GM23338 (cell line): ENCODE measurements at regions not wholly inside any gene's neighbourhood (a gene's known extent, or its start where the extent isn't known, plus 50 kb on each side); places are given as distances from the start of the nearest gene placed in this dataset.

Experiments used
- ATAC-seq: fragments of 200-7000 bp; cut with Tn5 transposase; 3 replicates; pipeline ENCODE4 v1.9.1; 2020
- DNase-seq: peaks from one replicate; pipeline ENCODE4 v3.0.0-alpha.2; 2015; ENCODE audit warnings: low spot score
- H2AFZ ChIP-seq: fragments of 200-600 bp; sonication (generic); 2 replicates; pipeline ENCODE4 v1.8.0; 2016; ENCODE audit warnings: antibody characterized with exemption, mild to moderate bottlenecking, moderate library complexity
- H3F3A ChIP-seq: fragments of 200-600 bp; sonication (generic); replicated peaks from 2 replicates; pipeline ENCODE4 v1.8.0; 2017; ENCODE audit warnings: antibody characterized with exemption, mixed run types, low read depth
- H3K27ac ChIP-seq: fragments of 200-600 bp; sonication (generic); 2 replicates; pipeline ENCODE4 v1.6.1; 2016; ENCODE audit warnings: low read depth
- H3K27me3 ChIP-seq: fragments of 200-600 bp; sonication (generic); 2 replicates; pipeline ENCODE4 v1.8.0; 2016; ENCODE audit warnings: mild to moderate bottlenecking, mixed run types, moderate library complexity; ENCODE audit not compliant: insufficient read depth
- H3K36me3 ChIP-seq: fragments of 200-600 bp; sonication (generic); 2 replicates; pipeline ENCODE4 v1.8.0; 2016; ENCODE audit warnings: mild to moderate bottlenecking; ENCODE audit not compliant: insufficient read depth
- H3K4me1 ChIP-seq: fragments of 200-600 bp; sonication (generic); 2 replicates; pipeline ENCODE4 v1.8.0; 2016; ENCODE audit warnings: mild to moderate bottlenecking, moderate library complexity; ENCODE audit not compliant: insufficient read depth
- H3K4me2 ChIP-seq: fragments of 200-600 bp; sonication (generic); 2 replicates; pipeline ENCODE4 v1.7.1; 2017; ENCODE audit warnings: mixed run types
- H3K4me3 ChIP-seq: fragments of 200-600 bp; sonication (generic); 2 replicates; pipeline ENCODE4 v1.6.1; 2016; ENCODE audit warnings: mixed run types
- H3K79me2 ChIP-seq: fragments of 200-600 bp; sonication (generic); replicated peaks from 2 replicates; pipeline ENCODE4 v1.8.0; 2017; ENCODE audit warnings: mild to moderate bottlenecking; ENCODE audit not compliant: insufficient read depth
- H3K9me2 ChIP-seq: fragments of 200-600 bp; sonication (generic); 2 replicates; pipeline ENCODE4 v1.8.0; 2017; ENCODE audit not compliant: insufficient read depth
- H4K20me1 ChIP-seq: fragments of 200-600 bp; sonication (generic); replicated peaks from 2 replicates; pipeline ENCODE4 v1.8.0; 2017; ENCODE audit warnings: mild to moderate bottlenecking; ENCODE audit not compliant: insufficient read depth
- H3K27ac Mint-ChIP-seq: 2 replicates; pipeline ENCODE4 v1.8.0; 2020; ENCODE audit warnings: inconsistent platforms, mild to moderate bottlenecking, moderate library complexity, mixed read lengths
- H3K27me3 Mint-ChIP-seq: 3 replicates; pipeline ENCODE4 v1.8.0; 2022; ENCODE audit warnings: low read depth, mild to moderate bottlenecking, moderate library complexity, mixed read lengths, inconsistent platforms; ENCODE audit not compliant: insufficient read depth, poor library complexity
- H3K36me3 Mint-ChIP-seq: 3 replicates; pipeline ENCODE4 v1.8.0; 2021; ENCODE audit warnings: low read depth, mild to moderate bottlenecking, inconsistent platforms, moderate library complexity, mixed read lengths
- H3K4me1 Mint-ChIP-seq: 3 replicates; pipeline ENCODE4 v1.8.0; 2020; ENCODE audit warnings: mild to moderate bottlenecking, inconsistent platforms, mixed read lengths
- H3K4me3 Mint-ChIP-seq: 3 replicates; pipeline ENCODE4 v1.8.0; 2021; ENCODE audit warnings: moderate library complexity, mild to moderate bottlenecking, inconsistent platforms, mixed read lengths
- H3K9me3 Mint-ChIP-seq: 3 replicates; pipeline ENCODE4 v1.8.0; 2020; ENCODE audit warnings: moderate library complexity, mild to moderate bottlenecking, inconsistent platforms, mixed read lengths
- CREB1 ChIP-seq: fragments of 250-450 bp; sonication (Bioruptor Pico); IDR thresholded peaks from 2 replicates; pipeline ENCODE4 v1.5.0; 2020; ENCODE audit warnings: low read depth, mild to moderate bottlenecking, moderate library complexity
- CTCF ChIP-seq, 2 experiments: fragments of 200-600 bp in 1 of 2; sonication (generic) in 1 of 2; conservative IDR thresholded peaks; 2 replicates each; pipeline versions ENCODE4 v1.5.1 to v1.6.1; 2016 to 2017; ENCODE audit warnings: antibody characterized with exemption in 2 of 2, low read depth in 2 of 2, mild to moderate bottlenecking in 2 of 2, moderate library complexity in 1 of 2
- ETS1 ChIP-seq: IDR thresholded peaks from 2 replicates; pipeline ENCODE4 v1.6.1; 2016; ENCODE audit warnings: antibody characterized with exemption
- EZH2 ChIP-seq: fragments of 200-600 bp; sonication (generic); IDR thresholded peaks from one replicate; pipeline ENCODE4 v1.8.0; 2017; ENCODE audit warnings: antibody characterized with exemption, mild to moderate bottlenecking, low read depth; ENCODE audit not compliant: unreplicated experiment
- EZH2phosphoT487 ChIP-seq: fragments of 200-600 bp; sonication (generic); IDR thresholded peaks from one replicate; pipeline ENCODE4 v1.8.1; 2018; ENCODE audit warnings: antibody characterized with exemption; ENCODE audit not compliant: unreplicated experiment
- JUNB ChIP-seq: IDR thresholded peaks from one replicate; pipeline ENCODE4 v1.6.1; 2016; ENCODE audit warnings: antibody characterized with exemption; ENCODE audit not compliant: unreplicated experiment
- NANOG ChIP-seq: IDR thresholded peaks from 2 replicates; pipeline ENCODE4 v1.6.1; 2016; ENCODE audit warnings: antibody characterized with exemption, borderline replicate concordance
- POLR2AphosphoS5 ChIP-seq: IDR thresholded peaks from 2 replicates; pipeline ENCODE4 v1.6.1; 2016; ENCODE audit warnings: antibody characterized with exemption, low read depth
- REST ChIP-seq: IDR thresholded peaks from one replicate; pipeline ENCODE4 v1.6.1; 2018; ENCODE audit warnings: antibody characterized with exemption; ENCODE audit not compliant: unreplicated experiment
- STAT1 ChIP-seq: IDR thresholded peaks from one replicate; pipeline ENCODE4 v1.6.1; 2016; ENCODE audit warnings: antibody characterized with exemption; ENCODE audit not compliant: unreplicated experiment
- ZNF114 ChIP-seq: fragments of 250-450 bp; sonication (Bioruptor Pico); IDR thresholded peaks from 2 replicates; pipeline ENCODE4 v1.5.0; 2020; ENCODE audit warnings: mild to moderate bottlenecking, moderate library complexity
- ZNF331 ChIP-seq: fragments of 250-450 bp; sonication (Bioruptor Pico); IDR thresholded peaks from 2 replicates; pipeline ENCODE4 v1.5.0; 2020; ENCODE audit warnings: low read depth, mild to moderate bottlenecking, moderate library complexity
- ZNF462 ChIP-seq: fragments of 250-450 bp; sonication (Bioruptor Pico); IDR thresholded peaks from 2 replicates; pipeline ENCODE4 v1.5.0; 2020; ENCODE audit warnings: mild to moderate bottlenecking, moderate library complexity

GRCh38 chr13:76043874-76044273 lies 407.7 kb downstream of the LMO7 start:
- H3K4me3 Mint-ChIP-seq: no peak overlapping the region

More at GRCh38 chr13:76043874-76044273, 407.7 kb downstream of the LMO7 start:
- no peaks in the 10 kb centered on the region; the same call in 1 of the 2 replicates for H3K4me1 ChIP-seq
- no peak overlapping the region for H3K4me3 ChIP-seq
- H3K27me3 ChIP-seq: no peaks in the 10 kb centered on the region
- no peaks in the 10 kb centered on the region for H3K9me2 ChIP-seq
- H2AFZ ChIP-seq: no peak overlapping the region
- H3K27ac Mint-ChIP-seq: no peak overlapping the region
- no peaks in the 10 kb centered on the region for H3K9me3 Mint-ChIP-seq
- H3K4me1 Mint-ChIP-seq: peaks cover 6% of the 10 kb centered on the region; the same call in 2 of the 3 replicates
- H3K36me3 ChIP-seq: no peaks in the 10 kb centered on the region
- ATAC-seq (no peak), DNase-seq (no peak)
- H3K4me2 ChIP-seq: no peak overlapping the region
- no peaks in the 10 kb centered on the region for H3K79me2 ChIP-seq
- H3F3A ChIP-seq: no peaks in the 10 kb centered on the region
- no peaks in the 10 kb centered on the region for H3K36me3 Mint-ChIP-seq
- H3K27ac ChIP-seq: no peak overlapping the region
- TF ChIP-seq ETS1 (no peak), NANOG (no peak), ZNF114 (CRISPR knock-in tag) (no peak), ZNF331 (CRISPR knock-in tag) (no peak), JUNB (no peak), EZH2phosphoT487 (no peak), CREB1 (CRISPR knock-in tag) (no peak), ZNF462 (CRISPR knock-in tag) (no peak), STAT1 (no peak), POLR2AphosphoS5 (no peak), REST (no peak), EZH2 (no peak), CTCF (conservative IDR thresholded peaks at IDR 0.05; ENCODE audit: low read depth in 2 of 2) (no peak)
- no peaks in the 10 kb centered on the region for H4K20me1 ChIP-seq
- no peaks in the 10 kb centered on the region for H3K27me3 Mint-ChIP-seq
